HG03064 (cell line): ENCODE measurements at regions not wholly inside any gene's neighbourhood (a gene's known extent, or its start where the extent isn't known, plus 50 kb on each side); places are given as distances from the start of the nearest gene placed in this dataset.
"Not testable (repeated sequence)": the region's sequence is repeated elsewhere in the genome, so short reads cannot be mapped to it uniquely, and the experiment has no call there.

Source experiments
- ATAC-seq: cut with Tn5 transposase; IDR thresholded peaks from one replicate; pipeline ENCODE4 v1.9.1; 2021; ENCODE audit warnings: low read depth; ENCODE audit not compliant: unreplicated experiment

DNA sequence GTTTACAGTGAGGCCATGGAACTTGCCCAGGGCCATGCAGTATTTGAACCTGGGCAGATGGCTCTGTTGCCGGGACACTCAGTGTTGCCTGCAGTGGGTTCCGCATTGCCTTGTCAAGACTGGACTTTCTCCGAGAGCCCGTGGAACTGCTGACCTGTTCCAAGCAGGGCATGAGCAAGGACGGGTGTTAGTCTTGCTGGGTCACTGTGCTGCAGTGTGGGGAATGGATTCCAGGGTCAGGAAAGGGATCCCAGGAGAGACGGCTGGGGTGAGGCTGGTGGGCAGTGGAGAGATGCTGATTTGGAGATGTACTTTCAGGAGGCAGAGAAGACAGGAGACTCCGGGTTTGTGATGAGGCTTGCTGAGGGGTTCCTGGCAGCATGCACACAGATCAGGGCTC lies 348.7 kb upstream of the HS6ST1 start:
- no peak for ATAC-seq

DNA sequence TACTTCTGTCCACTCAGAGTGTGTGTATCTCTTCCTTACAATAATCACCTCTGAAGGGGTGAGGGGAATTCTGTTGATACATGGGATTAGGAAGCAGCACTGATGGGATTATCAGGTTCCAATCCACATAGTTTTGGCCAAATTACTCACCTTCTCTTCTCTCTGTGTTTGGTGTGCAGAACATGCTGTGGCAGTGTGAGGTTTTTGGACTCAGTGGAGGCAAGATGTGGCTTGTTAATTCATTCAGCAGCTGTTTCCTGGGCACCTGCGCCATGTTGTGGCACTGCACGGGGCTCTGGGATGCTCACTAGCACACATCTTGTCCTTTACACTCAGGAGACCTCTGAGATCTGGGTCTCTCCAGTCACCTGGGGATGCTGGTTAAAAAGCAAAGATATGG lies 350.3 kb upstream of the HS6ST1 start:
- ATAC-seq: no peak

DNA sequence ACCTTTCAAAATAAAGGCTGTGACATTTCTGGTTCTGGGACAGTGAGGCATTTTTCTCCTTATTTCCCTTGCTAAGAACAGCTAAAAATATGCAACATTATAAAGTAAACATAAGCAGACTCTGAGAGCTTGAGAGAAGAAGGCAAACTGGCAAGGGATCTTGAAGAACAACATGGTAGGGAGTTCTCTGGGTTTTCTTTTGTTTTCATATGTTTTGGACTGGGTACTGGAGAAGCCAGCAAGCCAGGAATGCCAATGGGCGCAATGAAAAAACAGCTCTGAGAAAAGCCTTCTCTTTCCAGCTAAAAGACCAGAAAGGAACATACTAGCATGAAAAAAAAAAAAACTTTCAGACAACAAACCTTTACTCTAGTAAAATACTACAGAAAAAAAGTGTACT lies 351.4 kb upstream of the HS6ST1 start:
- no peak for ATAC-seq

DNA sequence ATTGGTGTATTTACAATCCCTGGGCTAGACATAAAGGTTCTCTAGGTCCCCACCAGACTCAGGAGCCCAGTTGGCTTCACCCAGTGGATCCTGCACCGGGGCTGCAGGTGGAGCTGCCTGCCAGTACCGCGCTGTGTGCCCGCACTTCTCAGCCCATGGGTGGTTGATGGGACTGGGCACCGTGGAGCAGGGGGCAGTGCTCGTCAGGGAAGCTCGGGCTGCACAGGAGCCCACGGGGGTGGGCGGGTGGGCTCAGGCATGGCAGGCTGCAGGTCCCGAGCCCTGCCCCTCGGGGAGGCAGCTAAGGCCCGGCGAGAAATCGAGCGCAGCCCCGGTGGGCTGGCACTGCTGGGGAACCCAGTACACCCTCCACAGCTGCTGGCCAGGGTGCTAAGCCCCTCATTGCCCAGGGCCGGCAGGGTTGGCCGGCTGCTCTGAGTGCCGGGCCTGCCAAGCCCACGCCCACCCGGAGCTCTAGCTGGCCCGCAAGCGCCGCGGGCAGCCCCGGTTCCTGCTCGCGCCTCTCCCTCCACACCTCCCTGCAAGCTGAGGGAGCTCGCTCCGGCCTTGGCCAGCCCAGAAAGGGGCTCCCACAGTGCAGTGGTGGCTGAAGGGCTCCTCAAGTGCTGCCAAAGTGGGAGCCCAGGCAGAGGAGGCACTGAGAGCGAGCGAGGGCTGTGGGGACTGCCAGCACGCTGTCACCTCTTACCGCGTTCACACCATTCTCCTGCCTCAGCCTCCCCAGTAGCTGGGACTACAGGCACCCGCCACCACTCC lies 353.5 kb upstream of the HS6ST1 start:
- not testable (repeated sequence) for ATAC-seq

DNA sequence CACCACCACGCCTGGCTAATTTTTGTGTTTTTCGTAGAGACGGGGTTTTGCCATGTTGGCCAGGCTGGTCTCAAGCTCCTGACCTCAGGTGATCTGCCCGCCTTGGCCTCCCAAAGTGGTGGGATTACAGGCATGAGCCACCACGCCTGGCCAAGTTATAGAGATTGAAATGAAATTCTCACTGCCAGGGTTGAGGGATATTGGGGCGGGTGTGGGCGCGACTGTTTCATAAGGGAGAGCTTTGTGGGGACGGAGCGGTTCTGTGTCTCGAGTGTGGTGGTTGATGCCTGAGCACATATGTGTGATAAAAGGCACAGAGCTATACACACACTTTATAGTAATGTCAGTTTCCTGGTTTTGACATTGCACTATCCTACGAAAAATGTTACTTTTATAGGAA lies 361.0 kb upstream of the HS6ST1 start:
- not testable (repeated sequence) for ATAC-seq

DNA sequence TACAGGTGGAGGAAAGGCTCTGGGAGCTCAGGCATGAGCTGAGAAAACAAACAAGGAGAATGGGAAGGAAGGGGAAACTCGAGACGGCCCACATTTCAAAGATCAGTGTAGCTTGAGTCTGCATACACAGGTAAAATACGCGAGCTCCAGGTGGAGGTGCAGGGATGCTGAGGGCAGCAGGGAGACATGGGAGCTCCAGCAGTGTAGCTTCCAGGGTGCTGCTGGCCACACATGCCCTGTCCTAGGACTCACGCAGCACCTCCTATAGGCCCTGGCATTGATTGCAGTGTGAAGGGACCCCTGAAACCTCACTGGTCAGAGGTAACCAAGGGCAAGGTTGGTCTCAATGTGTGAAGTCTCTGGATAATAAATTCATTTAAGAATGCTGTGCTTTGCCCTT lies 362.8 kb upstream of the HS6ST1 start:
- ATAC-seq: no peak

DNA sequence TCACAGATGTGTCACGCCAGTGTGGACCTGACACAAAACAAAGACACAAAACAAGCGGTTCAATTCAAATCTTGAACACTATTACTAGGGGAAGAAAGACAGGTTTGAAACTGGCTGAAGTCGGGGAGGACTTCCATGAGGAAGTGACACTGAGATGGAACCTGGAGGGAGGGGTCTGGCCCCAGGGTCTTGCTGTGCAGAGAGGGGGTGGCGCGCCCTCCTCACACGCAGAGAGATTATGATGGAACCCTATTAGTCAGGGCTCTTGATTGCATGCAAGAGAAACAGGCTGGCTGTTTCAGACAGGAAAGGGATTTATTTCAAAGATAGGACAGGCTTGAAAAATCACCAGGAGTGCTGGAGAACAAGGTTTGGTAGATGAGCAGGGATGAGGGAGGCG lies 363.6 kb upstream of the HS6ST1 start:
- no peak for ATAC-seq

DNA sequence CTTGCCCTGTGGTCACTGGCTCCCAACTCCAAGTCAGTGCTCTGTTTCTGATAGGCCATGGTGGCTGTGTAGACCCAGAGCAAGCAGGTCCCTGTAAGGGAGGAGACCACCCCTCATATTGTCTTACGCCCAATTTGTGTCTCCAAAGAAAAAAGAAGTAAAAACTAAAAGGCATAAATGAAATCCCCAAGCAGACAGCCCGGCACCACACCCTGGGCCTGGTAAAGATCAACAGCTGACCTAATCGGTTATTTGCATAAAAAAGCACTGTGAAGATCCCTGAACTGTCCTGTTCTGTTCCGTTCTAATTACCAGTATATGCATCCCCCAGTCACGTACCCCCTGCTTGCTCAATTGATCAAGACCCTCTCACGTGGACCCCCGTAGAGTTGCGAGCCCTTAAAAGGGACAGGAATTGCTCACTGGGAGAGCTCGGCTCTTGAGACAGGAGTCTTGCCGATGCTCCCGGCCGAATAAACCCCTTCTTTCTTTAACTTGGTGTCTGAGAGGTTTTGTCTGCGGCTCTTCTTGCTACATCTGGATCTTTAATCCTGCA lies 364.1 kb upstream of the HS6ST1 start:
- no peak for ATAC-seq

DNA sequence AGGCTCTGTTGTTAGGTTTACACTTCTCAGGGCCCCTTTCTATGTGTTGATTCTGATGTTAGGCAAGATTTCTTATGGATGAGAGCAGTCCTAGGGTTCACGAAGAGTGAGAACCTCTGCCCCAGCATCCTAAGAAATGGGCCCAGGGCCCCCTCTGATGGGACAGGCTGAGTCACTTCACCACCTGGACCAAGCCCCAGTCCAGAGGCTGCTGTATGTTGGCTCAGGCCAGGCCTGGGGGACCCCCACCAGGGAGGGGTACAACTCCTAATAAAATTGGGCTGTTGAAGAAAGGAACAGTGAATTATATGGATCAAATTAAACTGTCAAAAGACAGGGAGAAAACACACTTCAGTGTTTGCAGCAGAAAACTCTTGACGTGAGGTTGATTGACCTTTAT lies 365.9 kb upstream of the HS6ST1 start:
- no peak for ATAC-seq

DNA sequence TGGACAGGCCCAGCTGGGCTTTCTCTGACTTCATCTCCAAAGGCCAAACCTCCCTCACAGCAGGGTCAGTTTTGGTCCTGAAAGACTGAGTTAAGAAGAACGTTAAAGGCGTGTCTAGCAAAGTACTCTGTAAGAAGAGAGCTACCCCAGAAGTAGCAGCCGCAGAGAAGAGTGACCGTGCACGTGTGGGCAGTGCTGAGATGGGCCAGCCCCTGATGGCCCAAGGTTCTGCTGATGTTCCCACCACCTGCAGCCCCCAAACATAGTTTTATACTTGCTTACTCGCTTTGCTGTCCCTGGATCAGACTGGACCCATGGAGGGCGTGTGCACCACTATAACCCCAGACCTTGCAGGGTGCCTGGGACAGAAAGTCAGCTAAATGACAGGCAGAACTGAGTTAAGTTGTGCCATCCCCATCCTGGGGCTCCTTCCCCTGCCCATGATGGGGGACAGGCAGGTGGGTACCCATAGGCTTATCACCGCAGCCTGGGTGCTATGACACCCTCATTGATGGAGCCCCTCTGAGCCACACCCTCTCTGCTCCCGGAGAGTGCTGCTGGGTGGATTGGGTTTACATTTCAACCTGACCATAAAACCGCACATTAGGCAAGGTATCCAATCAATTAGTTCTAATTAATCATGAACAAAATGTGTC lies 367.3 kb upstream of the HS6ST1 start:
- peak; percentile 47 for ATAC-seq

DNA sequence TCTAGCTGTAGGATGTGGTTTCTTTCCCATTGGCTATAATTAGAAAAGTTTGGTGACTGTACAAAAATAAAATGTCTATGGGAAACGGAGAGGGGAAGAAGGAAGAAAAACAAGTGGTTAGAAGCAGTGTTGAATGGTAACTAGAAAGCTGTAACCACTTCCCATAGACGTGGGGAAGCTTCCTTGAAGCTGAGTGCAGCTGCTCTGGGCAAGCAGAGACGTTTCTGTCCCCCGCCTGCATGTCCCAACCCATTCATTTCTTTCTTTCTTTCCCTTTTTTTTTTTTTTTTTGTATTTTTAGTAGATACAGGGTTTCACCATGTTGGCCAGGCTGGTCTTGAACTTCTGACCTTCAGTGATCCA lies 367.8 kb upstream of the HS6ST1 start:
- peak; percentile 78 for ATAC-seq

DNA sequence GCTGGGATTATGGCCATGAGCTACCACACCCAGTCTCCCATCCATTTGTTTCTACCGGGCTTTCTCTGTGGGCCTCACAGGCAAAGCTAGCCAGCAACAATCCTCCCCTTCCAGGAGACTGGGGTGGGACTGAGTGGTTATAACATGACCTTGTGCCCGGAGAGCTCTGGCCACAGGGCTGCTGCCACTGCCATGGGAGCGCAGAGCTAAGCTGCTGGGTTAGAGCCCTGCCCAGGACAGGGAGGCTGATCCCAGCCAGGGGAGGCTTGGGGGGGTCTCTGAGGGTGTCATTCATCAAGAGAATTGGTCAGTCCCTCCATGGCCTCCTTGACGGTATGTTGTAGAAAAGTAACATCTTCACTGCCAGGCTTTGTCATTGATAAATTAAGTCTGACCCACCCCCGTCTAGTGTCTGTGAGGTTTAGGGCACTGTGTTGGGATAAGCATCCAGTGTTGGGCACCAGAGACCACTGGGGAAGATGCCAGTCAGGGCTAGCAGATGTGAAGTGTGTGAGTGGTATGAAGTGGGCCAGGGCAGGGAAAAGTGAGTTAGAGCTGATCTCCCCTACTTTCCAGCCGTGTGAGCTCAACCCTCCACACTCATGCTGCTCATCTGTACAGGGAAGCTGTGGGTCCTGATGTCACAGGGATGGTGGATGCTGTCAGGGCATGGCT lies 368.4 kb upstream of the HS6ST1 start:
- no peak for ATAC-seq

DNA sequence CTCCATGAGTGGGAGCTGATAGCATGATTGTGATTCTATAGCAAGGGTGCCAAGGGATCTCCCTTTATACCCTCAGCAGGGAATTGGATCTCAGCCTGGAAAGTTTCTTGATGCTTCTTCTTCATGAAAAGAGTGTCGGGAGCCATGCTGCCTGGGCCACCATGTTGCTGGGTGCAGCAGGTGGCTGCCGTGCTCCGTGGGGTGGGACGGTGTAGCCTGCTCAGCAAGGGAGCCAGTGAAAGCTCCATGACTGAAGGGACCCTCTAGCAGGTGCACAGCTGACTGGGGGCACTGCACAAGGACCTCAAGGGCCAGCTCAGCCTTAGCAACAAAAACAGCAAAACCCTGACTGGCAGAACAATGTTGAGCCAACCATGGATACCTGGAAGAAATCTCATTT lies 368.9 kb upstream of the HS6ST1 start:
- no peak for ATAC-seq

DNA sequence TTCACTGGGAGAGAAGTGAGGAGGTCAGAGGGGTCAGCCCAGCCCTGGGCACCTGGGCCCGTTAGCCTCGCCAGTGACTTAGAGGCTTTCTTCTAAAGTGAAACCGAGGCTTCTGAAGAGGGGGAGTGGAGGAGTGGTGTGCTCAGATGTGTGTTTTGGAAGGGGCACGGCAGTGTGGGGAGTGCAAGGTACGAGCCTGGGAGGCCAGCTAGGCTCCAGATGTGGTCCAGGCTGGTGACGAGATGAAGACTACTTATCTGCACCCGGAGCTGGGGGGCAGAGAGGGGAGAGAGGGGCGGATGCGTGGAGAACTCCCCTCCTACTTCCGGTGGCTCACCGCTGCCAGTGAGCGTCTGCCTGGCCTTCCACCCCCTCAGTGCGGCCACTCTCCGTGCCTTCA lies 371.3 kb upstream of the HS6ST1 start:
- no peak for ATAC-seq

DNA sequence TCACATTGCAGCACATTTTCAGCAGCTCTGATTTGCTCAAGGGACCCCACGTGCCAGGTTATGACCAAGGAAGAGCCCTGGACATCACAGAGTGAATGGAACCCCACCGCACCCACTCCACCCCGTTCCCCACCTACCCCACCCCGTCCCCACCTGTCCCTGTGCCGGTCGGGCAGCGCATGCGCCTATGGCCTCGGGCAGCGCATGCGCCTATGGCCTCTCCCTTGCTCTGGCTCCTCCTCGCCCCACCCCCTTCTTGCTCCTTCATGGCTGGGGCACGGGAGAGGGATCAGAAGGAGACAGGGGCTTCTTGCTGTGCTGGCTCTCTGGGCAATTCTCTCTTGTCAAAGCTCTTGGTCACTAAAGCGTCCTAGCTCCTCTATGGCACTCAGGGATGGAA lies 371.8 kb upstream of the HS6ST1 start:
- no peak for ATAC-seq

DNA sequence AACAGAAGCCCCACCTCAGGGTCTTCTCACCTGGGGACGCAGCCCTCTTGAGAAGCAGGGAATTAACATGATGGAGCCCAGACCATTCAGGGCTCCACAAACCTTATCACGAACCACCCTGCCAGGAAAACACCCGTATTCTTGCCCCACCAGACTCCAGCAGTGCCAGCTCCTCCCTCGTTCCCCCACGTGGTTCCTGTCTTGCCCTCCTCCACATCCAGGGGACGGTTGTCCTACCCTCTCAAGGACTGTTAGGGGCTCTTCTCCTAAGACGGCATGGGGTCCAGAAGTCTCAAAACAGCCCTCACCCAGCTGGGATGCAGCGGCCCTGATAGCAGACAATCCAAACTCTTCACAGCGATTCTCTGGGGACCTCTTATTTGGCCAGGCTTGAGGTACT lies 372.2 kb upstream of the HS6ST1 start:
- ATAC-seq: no peak

DNA sequence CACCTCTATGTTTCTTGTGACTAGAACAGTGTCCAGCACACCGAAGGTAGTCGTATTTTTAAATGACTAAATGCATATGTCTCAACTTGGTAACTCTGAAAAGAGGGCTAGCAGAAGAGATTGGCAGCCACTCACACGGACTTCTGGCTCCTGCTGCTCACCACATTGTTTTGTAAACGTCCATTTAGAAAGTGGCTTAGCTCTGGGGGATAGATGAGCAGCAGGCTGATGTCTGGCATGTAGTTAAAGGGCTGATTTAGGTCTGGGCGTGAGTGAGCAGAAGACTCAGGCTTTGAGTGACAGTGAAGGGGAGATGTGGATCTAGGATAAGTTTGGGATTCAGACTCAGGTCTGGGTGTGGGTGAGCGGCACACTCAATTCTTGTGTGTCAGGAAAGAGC lies 372.9 kb upstream of the HS6ST1 start:
- ATAC-seq: no peak

DNA sequence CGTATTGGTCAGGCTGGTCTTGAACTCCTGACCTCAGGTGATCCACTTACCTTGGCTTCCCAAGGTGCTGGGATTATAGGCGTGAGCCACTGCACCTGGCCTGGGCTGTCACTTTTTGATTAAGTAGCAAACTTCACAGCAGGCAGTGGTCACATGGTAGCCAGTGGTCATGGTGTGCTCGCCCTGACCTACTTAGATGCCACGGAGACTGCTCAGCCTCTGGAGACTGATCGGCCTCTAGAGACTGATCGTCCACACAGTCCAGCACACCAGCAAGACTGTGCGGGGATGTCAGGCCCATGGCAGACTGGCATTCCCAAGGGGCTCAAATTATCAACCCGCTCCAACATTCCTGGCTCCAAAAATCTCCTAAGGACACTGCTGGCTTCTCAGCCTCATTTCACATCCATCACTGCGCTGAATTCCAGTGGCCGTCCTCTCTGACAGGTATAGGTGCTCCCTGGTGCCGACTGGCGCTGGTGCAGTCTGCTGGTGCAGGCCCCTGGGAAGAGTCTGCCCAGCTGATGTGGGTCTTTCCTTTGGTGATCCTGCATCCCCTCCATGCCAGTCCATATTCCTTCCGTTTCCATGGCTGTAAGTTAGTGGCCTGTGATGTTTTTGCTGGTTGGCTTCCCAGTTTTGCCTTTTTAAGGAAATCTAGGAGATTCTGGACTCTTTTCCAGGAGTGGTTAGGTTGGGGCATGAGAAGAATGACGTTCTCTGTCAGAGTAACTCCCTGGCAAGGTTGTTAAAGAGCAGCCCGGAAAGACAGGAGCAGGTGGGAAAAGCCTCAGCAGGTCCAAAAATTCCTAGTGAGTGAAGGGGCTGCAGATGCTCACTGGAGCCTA lies 374.5 kb upstream of the HS6ST1 start:
- ATAC-seq: no peak

DNA sequence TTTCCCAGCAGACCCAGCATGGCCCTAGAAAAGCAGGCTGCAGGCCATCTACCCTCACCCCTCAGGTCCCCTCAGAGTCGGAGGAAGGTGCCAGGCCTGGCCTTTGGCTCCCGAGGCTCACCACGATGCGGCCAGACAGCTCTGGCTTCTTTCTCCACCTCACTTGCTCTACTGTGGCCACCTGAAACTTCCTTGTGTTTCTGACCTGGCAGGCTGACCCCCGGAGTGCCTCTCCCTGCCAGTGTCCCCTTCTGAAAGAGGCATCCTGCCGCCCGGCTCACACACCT lies 375.0 kb upstream of the HS6ST1 start:
- ATAC-seq: no peak

DNA sequence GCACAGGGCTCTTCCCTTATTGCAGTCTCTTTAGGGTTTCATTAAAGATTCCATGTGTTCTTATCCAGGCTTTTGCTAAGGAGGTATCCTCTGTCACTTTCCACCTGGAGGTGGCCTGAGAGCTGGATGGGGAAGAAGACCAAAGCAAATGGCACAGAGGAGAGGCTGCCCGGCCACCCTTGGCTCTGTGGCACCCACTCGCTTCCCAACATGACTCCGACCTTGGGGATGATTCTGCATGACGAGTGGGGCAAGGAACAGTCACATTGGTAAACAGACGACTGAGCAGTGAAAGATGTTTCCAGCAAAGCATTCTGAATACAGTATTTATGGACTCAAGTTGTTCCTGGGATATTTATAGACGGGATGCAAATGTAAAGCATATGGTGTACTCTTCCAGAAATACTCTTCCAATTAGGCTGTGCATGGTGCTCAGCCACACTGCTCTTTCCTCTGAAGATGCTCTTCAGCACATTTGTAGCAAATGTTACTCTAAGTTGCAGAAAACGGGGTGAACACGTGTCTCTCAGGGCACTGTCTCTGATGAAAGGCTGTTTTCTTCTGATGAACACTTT lies 377.1 kb upstream of the HS6ST1 start:
- ATAC-seq: no peak

DNA sequence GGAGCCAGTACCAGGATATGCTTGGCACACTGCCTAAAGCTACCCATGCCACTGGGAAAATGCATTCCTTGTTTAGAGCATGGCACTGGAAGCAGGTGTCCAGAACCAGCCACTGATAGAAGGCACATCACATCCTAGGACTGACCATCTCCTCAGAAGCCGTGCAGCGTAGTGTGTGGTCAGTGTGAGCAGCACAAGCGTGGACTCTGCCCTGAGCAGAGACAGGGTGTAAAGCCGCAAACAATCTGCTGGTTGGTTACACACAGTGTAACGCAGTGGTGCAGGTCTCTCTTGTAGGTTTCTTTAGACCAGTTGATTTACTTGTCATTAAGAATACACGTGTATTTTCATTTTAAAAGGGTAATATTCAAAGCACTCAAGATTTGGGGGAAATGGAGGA lies 377.8 kb upstream of the HS6ST1 start:
- no peak for ATAC-seq
